Breast epithelium (tissue), 4 donors: ENCODE measurements at regions not wholly inside any gene's neighbourhood (a gene's known extent, or its start where the extent isn't known, plus 50 kb on each side); places are given as distances from the start of the nearest gene placed in this dataset.

Experiments
- DNase-seq, 2 donors: peaks; one replicate each; pipeline ENCODE4 v3.0.0-alpha.2; 2019; ENCODE audit warnings: low spot score in 2 of 2
- H3K27ac ChIP-seq, 2 donors: fragments of 200-600 bp; sonication (generic) in 1 of 2; one replicate each; pipeline ENCODE4 v1.5.1; 2016 to 2019; ENCODE audit warnings: mild to moderate bottlenecking in 1 of 2
- H3K27me3 ChIP-seq, 2 donors: fragments of 200-600 bp; sonication (generic) in 1 of 2; one replicate each; pipeline versions ENCODE4 v1.5.1 to v1.6.0; 2017 to 2019; ENCODE audit warnings: control low read depth in 1 of 2, mild to moderate bottlenecking in 1 of 2
- H3K36me3 ChIP-seq: fragments of 200-600 bp; one replicate; pipeline ENCODE4 v1.5.1; 2019
- H3K4me1 ChIP-seq, 2 donors: fragments of 200-600 bp; sonication (generic); one replicate each; pipeline ENCODE4 v1.5.1; 2016 to 2019; ENCODE audit warnings: control low read depth in 1 of 2
- H3K4me3 ChIP-seq, 3 donors: fragments of 200-600 bp; sonication (generic); 1 replicate in 2 of 3; 2 replicates in 1 of 3; pipeline ENCODE4 v1.5.1; 2016 to 2019; ENCODE audit warnings: mild to moderate bottlenecking in 3 of 3, moderate library complexity in 2 of 3
- H3K9me3 ChIP-seq, 2 donors: fragments of 200-600 bp; sonication (generic) in 1 of 2; one replicate each; pipeline ENCODE4 v1.5.1; 2016 to 2019; ENCODE audit warnings: control low read depth in 1 of 2
- POLR2A ChIP-seq: fragments of 450-650 bp; IDR thresholded peaks from one replicate; pipeline ENCODE4 v1.6.1; 2016; ENCODE audit warnings: antibody characterized with exemption, mild to moderate bottlenecking, moderate library complexity
- POLR2AphosphoS5 ChIP-seq, 3 donors: sonication (generic); formaldehyde crosslinking; IDR thresholded peaks; one replicate each; pipeline ENCODE4 v1.6.1; 2017; ENCODE audit warnings: antibody characterized with exemption in 3 of 3
- intact Hi-C: fragments of 100-400 bp; cut with DNase I; formaldehyde crosslinking; loops from one replicate; pipeline ENCODE4 v1.15.1; 2023; ENCODE audit warnings: low total_unique reads
- TF ChIP-seq, protein P1 (sequence below), 3 donors: fragments of 450-650 bp; IDR thresholded peaks; one replicate each; pipeline ENCODE4 v1.5.1; 2016 to 2017; ENCODE audit warnings: antibody characterized with exemption in 3 of 3, mild to moderate bottlenecking in 3 of 3, moderate library complexity in 3 of 3

DNA sequence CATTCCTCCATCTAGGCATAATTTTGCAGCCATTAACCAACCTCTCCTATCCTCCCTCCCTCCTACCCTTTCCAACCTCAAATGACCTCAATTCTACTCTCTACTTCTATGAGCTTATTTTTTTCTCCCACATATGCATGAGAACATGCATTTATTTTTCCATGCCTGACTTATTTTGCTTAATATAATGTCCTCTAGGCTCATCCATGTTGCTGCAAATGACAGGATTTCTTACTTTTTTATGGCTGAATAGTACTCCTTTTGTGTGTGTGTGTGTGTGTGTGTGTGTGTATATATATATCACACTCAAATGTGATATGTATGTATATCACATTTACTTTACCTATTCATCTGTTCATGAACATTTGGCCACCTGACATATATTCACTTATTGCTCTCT lies 339.4 kb downstream of the SIPA1L2 start:
- intact Hi-C loops = loop anchor here (10.0 kb wide), 1 partner anchor 684 kb away; no protein-coding TSS in a partner anchor
- DNase-seq = no peak
- no peak overlapping the region for H3K4me3 ChIP-seq
- no peaks in the 10 kb centered on the region for H3K36me3 ChIP-seq
- H3K4me1 ChIP-seq = no peaks in the 10 kb centered on the region
- H3K9me3 ChIP-seq = no peaks in the 10 kb centered on the region
- H3K27ac ChIP-seq = no peak overlapping the region
- TF ChIP-seq, protein P1, sequence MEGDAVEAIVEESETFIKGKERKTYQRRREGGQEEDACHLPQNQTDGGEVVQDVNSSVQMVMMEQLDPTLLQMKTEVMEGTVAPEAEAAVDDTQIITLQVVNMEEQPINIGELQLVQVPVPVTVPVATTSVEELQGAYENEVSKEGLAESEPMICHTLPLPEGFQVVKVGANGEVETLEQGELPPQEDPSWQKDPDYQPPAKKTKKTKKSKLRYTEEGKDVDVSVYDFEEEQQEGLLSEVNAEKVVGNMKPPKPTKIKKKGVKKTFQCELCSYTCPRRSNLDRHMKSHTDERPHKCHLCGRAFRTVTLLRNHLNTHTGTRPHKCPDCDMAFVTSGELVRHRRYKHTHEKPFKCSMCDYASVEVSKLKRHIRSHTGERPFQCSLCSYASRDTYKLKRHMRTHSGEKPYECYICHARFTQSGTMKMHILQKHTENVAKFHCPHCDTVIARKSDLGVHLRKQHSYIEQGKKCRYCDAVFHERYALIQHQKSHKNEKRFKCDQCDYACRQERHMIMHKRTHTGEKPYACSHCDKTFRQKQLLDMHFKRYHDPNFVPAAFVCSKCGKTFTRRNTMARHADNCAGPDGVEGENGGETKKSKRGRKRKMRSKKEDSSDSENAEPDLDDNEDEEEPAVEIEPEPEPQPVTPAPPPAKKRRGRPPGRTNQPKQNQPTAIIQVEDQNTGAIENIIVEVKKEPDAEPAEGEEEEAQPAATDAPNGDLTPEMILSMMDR (IDR thresholded peaks at IDR 0.05) = no peak
- TF ChIP-seq POLR2A (no peak), POLR2AphosphoS5 (IDR thresholded peaks at IDR 0.05) (no peak)
- no peaks in the 10 kb centered on the region for H3K27me3 ChIP-seq

DNA sequence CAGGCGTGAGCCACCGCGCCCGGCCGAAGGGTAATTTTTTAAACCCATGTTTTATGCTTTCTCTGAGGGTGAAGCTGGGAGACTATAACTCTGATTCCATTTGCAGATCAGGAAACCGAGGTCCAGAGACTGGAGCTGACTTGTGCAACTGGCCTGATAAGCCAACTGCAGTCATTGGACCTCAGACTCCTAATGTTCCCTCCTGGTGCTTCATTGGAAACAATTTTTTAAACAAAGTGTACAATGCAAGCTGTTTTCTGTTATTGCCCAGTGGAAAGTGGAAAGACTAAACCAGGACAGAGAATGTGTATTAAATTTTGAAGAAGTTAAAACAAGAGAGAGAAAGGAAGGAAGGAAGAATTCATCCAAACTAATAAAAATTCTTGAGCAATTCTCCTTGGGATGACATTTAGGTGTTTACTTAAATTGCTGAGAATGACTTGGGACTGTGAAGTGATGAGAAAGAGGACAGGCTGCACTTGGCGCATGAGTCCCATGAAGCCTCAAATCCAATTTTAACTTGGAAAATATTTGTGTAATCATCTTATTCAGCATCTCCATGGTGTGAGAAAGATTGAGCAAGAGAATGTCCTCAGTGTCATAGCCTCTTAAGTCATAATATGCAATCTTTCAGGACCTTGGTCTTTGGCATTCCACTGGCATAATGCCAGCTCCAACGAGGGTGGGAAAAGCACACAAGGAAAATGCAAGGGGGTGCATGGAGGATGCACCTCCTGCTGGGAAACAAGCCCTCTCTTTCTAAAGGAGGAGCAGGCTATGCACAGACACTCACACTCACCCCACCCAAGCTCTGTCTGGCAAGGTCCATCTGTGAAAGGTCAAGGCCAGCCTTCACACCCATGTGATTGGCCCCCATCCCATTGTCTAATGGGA lies 342.0 kb downstream of the SIPA1L2 start:
- intact Hi-C loops = no loop called here
- Histone ChIP-seq H3K27ac (no peak overlapping the region), H3K4me1 (no peaks in the 10 kb centered on the region), H3K36me3 (no peaks in the 10 kb centered on the region), H3K27me3 (no peaks in the 10 kb centered on the region), H3K9me3 (no peaks in the 10 kb centered on the region), H3K4me3 (no peak overlapping the region)
- TF ChIP-seq POLR2A (no peak), POLR2AphosphoS5 (IDR thresholded peaks at IDR 0.05) (peak in 2 of 3 donors; percentile 21 to 82)
- TF ChIP-seq, protein P1 (IDR thresholded peaks at IDR 0.05) = no peak
- no peak for DNase-seq

DNA sequence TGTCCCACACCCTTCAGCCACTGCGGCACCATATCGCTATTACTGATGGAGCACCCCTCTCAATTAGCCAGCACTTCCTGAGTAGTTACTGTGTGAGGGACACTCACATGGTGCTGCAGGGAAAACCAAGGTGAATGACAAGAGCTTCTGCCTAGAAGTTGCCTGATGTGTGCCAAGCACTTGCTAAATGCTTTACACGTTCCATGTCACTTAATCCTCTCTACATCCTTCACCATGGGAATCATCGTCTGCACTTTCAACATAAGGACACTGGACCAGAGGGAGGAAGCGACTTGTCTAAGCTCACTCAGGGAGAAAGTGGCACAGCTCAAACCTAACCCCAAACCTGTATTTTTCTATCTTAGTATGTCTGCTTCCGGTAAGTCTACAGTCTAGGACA lies 344.8 kb downstream of the SIPA1L2 start:
- Histone ChIP-seq H3K36me3 (no peaks in the 10 kb centered on the region), H3K4me1 (no peaks in the 10 kb centered on the region), H3K27ac (no peak overlapping the region), H3K27me3 (no peaks in the 10 kb centered on the region), H3K9me3 (no peaks in the 10 kb centered on the region), H3K4me3 (no peak overlapping the region)
- no peak for DNase-seq
- TF ChIP-seq POLR2AphosphoS5 (IDR thresholded peaks at IDR 0.05) = no peak
- no peak for TF ChIP-seq POLR2A
- TF ChIP-seq, protein P1 (IDR thresholded peaks at IDR 0.05) = no peak
- intact Hi-C loops = no loop called here

DNA sequence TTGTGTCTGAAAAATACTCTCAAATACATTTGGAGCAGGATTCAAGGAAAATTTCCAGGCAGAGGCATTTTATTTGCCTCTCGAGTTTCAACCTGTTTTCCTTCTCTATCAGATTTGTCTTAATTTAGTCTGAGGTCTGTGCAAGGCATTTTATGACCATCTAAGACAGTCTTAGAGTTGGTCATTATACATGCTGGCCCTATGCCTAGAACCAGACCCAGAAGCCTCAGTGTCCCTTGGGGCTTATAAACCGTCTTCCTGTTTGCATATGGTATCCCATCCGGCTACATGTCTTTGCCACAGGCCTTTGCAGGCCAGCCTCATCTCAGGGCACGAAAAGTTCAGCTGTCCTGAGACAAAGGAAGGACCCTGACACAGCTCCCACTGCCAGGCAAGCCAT lies 346.1 kb downstream of the SIPA1L2 start:
- Histone ChIP-seq H3K36me3 (no peaks in the 10 kb centered on the region), H3K27ac (peak overlapping the region in 1 of 2 donors; percentile 25), H3K27me3 (no peaks in the 10 kb centered on the region), H3K4me3 (no peak overlapping the region), H3K9me3 (no peaks in the 10 kb centered on the region), H3K4me1 (no peaks in the 10 kb centered on the region)
- DNase-seq = no peak
- intact Hi-C loops = no loop called here
- TF ChIP-seq, protein P1 (IDR thresholded peaks at IDR 0.05) = no peak
- TF ChIP-seq POLR2AphosphoS5 (IDR thresholded peaks at IDR 0.05) = no peak

DNA sequence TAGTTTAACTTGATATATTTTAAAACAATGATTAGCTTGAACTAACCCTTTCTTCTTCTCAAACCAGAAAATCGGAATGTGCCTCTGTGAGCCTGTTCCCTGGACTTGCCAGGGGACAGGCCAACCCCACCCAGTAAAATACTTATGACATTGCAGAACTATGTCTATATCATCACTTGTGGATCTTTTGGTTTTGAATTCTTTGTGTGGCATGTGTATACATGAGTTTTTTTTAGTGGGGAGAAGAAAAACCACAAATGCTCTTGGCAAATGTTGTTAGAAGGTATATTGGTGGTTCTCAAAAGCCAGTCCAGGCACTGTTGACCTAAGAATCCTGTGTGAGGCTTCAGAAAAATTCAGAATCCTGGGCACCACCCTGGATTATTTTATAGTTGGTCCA lies 347.4 kb downstream of the SIPA1L2 start:
- Histone ChIP-seq H3K27me3 (no peaks in the 10 kb centered on the region), H3K4me1 (no peaks in the 10 kb centered on the region), H3K27ac (no peak overlapping the region), H3K9me3 (no peaks in the 10 kb centered on the region), H3K4me3 (no peak overlapping the region), H3K36me3 (no peaks in the 10 kb centered on the region)
- no peak for DNase-seq
- TF ChIP-seq POLR2AphosphoS5 (IDR thresholded peaks at IDR 0.05) (no peak), POLR2A (no peak)
- TF ChIP-seq, protein P1 (IDR thresholded peaks at IDR 0.05) = no peak
- intact Hi-C loops = no loop called here
